NCI-H2029 treated with DMSO at 0.1 percent for 48 hours (cell line): ENCODE measurements at regions not wholly inside any gene's neighbourhood (a gene's known extent, or its start where the extent isn't known, plus 50 kb on each side); places are given as distances from the start of the nearest gene placed in this dataset.
"Not testable (repeated sequence)": the region's sequence is repeated elsewhere in the genome, so short reads cannot be mapped to it uniquely, and the experiment has no call there.

Experiments
- DNase-seq: peaks from one replicate; lab custom pipeline; 2025; lab: John Stamatoyannopoulos, UW

GRCh38 chr7:35909870-35910357 is 109.1 kb downstream of the SEPTIN7 start:
- no peak for DNase-seq

- DNase-seq = not testable (repeated sequence)
These were observed 109.8 kb downstream of the SEPTIN7 start for GRCh38 chr7:35910621-35911020.

GRCh38 chr7:35913350-35913749 is 112.5 kb downstream of the SEPTIN7 start:
- not testable (repeated sequence) for DNase-seq

GRCh38 chr7:35914214-35914613 is 113.4 kb downstream of the SEPTIN7 start:
- not testable (repeated sequence) for DNase-seq

GRCh38 chr7:35915247-35915955 is 114.5 kb downstream of the SEPTIN7 start:
- not testable (repeated sequence) for DNase-seq

- not testable (repeated sequence) for DNase-seq
These were observed 117.4 kb downstream of the SEPTIN7 start for GRCh38 chr7:35918217-35918616.

- DNase-seq = not testable (repeated sequence)
These were observed 118.8 kb downstream of the SEPTIN7 start for GRCh38 chr7:35919607-35920006.

- DNase-seq = not testable (repeated sequence)
These were observed 120.5 kb downstream of the SEPTIN7 start for GRCh38 chr7:35921338-35921737.

GRCh38 chr7:35924668-35925067 is 123.8 kb downstream of the SEPTIN7 start:
- not testable (repeated sequence) for DNase-seq

GRCh38 chr7:35926966-35927365 is 126.1 kb downstream of the SEPTIN7 start:
- not testable (repeated sequence) for DNase-seq

GRCh38 chr7:35931134-35931533 is 130.3 kb downstream of the SEPTIN7 start:
- DNase-seq = not testable (repeated sequence)

- DNase-seq = not testable (repeated sequence)
These were observed 130.7 kb downstream of the SEPTIN7 start for GRCh38 chr7:35931551-35931950.

GRCh38 chr7:35940695-35941094 is 139.8 kb downstream of the SEPTIN7 start:
- not testable (repeated sequence) for DNase-seq

- DNase-seq = not testable (repeated sequence)
These were observed 144.8 kb downstream of the SEPTIN7 start for GRCh38 chr7:35945621-35946020.

GRCh38 chr7:35955735-35956134 is 154.9 kb downstream of the SEPTIN7 start:
- not testable (repeated sequence) for DNase-seq

- DNase-seq = not testable (repeated sequence)
These were observed 156.1 kb downstream of the SEPTIN7 start for GRCh38 chr7:35956988-35957387.

GRCh38 chr7:35961260-35961659 is 160.4 kb downstream of the SEPTIN7 start:
- not testable (repeated sequence) for DNase-seq

GRCh38 chr7:35962607-35963006 is 161.8 kb downstream of the SEPTIN7 start:
- DNase-seq = not testable (repeated sequence)

- DNase-seq = no peak
These were observed 166.7 kb downstream of the SEPTIN7 start for GRCh38 chr7:35967366-35968139.

- DNase-seq = no peak
These were observed 167.5 kb downstream of the SEPTIN7 start for GRCh38 chr7:35968140-35968940.

GRCh38 chr7:35969066-35969465 is 168.2 kb downstream of the SEPTIN7 start:
- no peak for DNase-seq

GRCh38 chr7:35970458-35970857 is 169.6 kb downstream of the SEPTIN7 start:
- DNase-seq = no peak
